ENCODE measurements at regions not wholly inside any gene's neighbourhood (a gene's known extent, or its start where the extent isn't known, plus 50 kb on each side); places are given as distances from the start of the nearest gene placed in this dataset.
A peak's percentile ranks its signal among the peaks of the same experiment; 100 is the strongest.
"Not testable (repeated sequence)": the region's sequence is repeated elsewhere in the genome, so short reads cannot be mapped to it uniquely, and the experiment has no call there.

DNA sequence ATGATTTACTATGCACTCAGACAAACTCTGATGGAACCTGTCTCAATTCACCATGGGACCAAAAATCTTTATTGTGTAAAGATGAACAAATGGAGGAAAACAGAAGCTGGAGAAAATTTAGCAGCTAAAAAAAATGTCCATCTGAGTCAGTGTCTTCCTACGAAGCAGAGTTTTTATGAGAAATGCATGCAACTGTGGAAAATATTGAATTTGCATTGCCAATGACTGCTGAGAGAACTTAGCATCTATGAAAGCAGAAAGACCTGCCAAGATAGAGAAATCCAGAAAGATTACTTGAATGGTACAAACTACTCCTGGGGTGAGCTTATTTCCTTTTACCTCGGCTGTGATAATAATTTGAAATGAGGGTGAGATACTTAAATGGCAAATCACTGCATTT is 289.7 kb upstream of the GCFC2 start:
- DNase-seq, result no peak

DNA sequence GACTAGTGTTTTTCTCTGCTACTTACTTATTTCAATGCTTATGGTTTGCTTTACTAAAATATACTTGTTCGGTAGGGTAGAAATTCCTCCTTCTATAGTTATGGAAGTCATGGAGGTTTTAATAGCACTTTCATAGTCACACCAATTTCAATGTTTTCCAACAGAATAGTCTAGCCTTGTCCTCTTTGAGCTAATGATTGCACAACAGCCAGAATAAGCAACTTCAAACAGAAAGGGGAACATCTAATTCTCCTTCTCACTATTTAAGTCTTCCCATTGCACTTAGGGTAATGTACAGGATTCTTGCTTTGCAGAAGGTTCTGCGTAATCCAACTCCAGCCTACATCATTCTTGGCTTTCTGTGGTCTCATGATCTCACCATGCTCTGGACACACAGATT is 287.7 kb upstream of the GCFC2 start:
- DNase-seq, result no peak

DNA sequence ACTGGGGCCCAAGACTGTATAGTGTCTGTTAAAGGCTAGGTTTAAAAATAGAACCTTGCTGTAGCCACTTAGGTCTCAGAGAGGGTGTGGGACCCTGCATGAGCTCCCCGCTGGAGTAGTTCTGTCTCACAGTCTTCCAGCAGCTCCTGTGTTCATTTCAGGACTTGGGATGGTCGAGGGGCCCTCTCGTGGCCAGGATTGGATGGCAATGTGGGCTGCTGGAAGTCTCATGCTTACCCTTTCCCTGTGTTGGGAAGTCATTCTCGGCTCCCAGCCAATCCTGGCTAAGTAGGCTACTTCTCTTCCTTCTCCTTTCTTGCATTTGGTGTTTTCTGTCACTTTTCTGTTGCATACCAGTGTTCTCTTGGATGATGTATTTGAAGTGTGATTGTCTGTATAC is 284.0 kb upstream of the GCFC2 start:
- no peak for DNase-seq

DNA sequence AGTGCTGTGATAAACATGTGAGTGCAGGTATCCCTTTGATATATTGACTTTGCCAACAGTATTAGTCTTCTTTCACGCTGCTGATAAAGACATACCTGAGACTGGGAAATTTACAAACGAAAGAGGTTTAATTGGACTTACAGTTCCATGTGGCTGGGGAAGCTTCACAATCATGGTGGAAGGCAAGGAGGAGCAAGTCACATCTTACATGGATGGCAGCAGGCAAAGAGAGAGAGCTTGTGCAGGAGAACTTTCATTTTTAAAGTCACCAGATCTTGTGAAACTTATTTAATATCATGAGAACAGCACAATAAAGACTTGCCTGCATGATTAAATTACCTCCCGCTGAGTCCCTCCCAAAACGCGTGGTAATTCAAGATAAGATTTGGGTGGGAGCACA is 277.9 kb upstream of the GCFC2 start:
- not testable (repeated sequence) for DNase-seq

DNA sequence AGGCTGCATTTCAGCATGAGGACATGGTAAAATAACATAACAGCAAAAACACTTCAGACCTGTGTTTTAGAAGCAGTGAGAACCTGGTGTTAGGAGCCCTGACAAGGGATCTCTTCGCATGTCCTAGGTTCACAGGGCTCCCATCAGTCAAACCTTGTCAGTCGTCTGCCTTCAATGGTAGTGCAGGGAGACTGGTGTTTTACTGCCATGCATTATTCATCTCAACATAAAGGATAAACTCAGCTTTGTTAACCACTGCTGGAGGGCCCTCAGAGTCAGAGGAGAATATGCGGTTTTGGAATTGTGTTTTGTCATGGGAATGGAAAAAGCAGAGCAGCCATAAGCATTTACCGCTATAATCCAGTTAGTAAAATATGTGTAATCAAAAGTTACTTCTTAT is 275.9 kb upstream of the GCFC2 start:
- no peak for DNase-seq

DNA sequence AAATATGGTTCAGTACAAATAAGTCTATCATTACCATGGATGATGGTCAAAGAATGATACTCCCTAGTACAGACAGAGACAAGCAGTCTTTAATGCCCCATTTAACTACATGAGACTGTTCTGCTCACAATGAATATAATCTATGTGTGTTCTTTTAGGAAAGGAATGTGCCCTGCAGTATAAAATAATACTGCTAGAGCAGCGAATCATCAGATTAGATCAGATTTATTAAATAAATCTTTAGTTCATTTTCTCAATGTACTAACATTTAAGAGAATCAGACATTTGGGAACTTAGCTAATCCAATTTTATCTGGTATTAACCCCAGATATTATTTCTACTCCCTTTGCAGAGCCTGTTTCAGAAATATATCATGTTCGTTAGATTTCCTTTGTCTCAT is 272.0 kb upstream of the GCFC2 start:
- peak; percentile 24 for DNase-seq

DNA sequence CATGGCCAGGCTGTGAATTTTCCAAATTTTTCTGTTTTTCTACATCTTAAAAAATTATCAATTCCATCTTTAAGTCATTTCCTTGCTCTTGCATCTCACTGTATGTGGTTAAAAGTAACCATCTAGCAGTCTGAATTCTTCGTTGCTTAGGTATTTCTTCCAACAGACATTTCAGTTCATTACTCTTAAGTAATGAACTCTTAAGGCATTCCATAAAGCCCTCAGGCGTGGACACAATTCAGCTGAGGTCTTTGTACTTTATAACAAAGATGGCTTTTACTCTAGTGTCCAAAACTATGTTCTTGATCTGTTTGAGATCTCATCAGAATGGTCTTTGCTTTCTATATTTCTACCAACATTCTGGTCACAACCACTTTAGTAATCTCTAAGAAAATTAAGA is 253.9 kb upstream of the GCFC2 start:
- DNase-seq, result no peak

DNA sequence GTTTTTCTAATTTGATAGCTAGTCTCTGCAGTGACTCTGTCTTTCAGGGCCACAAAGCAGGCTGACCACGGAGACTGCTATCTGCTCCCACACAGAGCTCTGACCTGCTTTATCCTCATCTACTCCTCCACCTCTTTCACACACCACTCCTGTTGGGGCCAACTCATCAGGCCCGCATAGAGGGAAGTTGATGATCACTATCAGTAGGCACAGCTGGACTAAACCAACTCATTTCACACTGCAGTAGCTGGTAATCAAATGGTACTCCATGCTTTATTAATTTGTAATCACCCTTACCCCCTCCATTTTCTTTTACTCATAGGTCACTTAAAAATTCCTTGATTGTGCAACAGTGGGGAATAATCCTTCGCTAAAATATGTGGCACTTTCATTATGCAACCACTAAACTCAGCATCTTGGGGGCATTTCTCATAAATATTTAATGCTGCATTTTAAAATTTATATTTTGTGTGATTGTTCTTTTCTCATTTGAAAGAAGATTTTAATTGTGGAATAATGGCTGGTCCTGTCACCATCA is 249.8 kb upstream of the GCFC2 start:
- no peak for DNase-seq

DNA sequence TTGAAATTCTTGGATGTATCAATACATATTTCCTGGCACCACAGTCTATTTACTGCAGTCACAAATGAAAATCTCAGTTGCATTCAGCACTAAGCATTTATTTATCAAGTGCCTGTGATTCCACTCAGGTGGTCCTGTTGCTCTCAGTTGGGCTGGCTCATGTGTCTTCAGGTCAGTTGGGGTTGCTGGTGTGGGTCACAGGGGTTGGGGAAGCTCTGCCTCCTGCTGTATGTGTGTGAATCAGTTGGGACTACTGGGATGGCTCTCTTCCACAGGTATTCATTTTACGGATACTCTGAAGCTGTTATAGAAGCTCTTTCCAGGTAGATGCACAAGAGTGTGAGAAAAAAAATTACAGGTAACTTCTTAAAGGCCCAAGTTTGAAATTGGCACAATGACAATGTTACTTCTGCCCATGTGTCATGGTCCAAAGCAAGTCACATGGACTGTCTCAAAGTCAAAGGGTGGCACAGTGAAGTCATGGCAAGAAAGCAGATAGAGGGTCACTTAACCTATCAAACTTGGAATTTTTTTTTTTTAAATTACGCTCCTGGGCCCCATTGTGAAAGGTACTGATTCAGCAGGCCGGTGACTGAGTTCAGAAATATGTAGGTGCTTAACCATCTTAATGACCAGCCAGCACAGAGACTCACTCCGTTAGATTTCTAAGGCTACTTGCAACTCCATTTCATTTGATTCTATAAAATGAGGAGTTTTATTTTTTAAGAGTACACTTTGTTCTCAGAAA is 249.2 kb upstream of the GCFC2 start:
- no peak for DNase-seq

DNA sequence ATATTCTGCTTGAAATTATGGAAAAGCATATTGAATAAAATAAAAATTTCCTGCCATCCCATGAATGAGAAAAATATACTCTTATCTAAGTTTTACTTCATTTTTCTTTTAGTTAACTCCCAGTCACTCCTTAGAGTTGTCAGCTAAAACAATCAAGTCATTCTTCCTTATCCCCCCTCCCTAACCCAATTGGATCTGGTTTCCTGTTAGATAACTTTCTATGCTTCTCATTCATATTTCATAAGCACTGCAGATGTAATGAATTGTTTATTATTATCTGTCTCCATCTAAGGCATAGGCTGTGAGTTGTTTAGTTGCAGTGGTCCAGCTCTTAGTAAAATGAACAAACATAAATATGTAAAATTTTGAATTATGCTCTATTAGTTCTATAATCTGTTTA is 244.0 kb upstream of the GCFC2 start:
- DNase-seq, result peak; percentile 5

DNA sequence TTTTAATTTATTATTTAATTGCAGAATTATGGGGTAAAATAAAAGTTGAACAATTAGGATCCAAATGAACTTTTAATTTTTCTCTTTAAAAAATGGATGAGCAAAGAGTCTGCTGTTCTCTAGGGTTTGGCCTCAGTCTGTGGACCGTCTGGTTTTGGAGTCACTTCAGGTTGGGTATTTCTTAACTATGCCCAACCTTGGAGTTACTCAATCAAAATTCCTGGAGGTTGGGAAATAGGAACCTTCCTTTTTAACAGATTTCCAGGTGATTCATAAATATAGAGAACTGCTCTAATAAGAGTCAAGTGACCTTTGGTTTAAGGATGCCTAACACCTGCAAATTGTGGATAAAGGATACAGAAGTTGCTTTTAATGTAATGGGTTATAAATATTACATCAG is 241.5 kb upstream of the GCFC2 start:
- no peak for DNase-seq

DNA sequence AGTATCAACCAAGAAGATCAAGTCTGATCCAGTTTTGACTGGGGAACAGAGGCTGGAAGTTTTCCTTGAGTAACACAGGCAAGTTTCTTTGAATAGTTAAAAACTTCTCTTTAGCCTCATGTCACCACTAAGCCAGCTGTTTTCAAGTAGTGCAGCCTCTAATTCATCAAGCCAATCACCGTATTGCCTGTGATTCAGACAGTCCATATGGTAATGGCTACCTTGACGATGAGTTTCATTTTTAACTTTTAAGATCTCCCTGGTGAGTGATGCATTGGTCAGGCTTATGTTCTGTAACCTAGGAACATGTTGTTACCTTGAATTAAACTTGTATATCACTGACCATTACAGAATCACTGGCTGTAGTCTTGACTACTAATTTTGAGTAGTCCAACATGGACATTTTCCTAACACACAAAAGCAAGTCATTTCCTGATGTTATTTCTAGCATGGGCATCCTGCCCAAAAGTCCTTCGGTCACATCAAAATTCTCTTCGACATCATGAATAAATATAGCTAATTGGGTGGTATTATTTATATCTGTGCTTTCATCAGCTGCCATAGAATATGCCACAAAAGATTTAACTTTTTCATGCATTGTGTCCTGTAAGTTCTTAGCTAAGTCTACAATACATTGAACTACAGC is 238.8 kb upstream of the GCFC2 start:
- peak; percentile 7 for DNase-seq

DNA sequence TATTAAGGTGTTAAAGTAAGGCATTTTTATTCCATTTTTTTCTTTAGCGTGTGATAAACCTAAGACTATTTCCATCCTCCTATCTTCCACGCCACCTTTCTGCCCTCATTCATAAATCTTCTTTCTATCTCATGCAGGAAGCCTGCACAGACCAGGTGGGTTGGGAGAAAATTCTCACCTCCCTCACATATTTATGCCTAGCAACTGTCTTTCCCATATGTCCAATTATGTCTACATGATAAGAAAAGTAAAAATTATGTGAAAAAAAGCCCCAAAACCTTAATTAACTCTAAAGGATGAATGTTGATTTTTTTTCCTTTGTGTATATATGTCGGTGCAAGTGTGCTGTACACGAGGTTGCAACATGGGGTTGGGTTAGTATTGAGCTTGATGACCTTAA is 225.6 kb upstream of the GCFC2 start:
- no peak for DNase-seq

DNA sequence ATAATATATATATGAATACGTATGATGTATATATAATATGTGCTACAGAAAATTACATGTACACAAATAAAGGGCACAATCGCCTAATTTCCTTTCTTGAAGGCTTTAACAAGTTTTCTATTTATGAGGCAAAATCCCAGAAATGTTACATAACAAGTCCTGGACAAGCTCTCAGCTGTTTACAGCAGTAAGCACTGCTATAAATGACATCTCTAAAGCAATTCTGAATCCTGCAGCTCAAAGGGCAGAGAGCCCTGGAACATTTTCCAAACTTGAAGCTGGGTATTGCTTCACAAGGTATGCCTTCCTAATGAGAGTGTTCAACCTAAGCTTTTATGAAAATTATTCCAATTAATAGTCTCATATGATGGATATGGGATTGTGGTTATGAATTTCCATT is 222.3 kb upstream of the GCFC2 start:
- no peak for DNase-seq

DNA sequence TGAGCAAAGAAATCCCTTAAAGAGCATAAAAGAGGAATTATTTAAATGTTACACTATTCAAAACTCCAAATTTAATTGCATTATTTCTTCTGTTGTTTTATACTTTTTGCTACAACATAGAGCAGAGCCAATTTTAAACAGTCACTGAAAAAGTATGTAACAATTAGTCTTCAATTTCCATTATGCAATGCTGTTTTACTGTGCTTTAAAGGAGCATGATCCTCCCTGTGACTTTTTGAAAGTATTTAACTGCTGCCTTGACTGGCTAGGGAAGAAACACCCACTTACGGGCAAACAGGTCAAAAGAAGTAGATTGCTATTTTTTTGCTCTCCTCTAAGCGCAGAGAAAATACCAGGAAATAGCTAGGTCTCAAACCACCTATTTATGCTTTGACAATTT is 217.4 kb upstream of the GCFC2 start:
- peak; percentile 3 for DNase-seq

DNA sequence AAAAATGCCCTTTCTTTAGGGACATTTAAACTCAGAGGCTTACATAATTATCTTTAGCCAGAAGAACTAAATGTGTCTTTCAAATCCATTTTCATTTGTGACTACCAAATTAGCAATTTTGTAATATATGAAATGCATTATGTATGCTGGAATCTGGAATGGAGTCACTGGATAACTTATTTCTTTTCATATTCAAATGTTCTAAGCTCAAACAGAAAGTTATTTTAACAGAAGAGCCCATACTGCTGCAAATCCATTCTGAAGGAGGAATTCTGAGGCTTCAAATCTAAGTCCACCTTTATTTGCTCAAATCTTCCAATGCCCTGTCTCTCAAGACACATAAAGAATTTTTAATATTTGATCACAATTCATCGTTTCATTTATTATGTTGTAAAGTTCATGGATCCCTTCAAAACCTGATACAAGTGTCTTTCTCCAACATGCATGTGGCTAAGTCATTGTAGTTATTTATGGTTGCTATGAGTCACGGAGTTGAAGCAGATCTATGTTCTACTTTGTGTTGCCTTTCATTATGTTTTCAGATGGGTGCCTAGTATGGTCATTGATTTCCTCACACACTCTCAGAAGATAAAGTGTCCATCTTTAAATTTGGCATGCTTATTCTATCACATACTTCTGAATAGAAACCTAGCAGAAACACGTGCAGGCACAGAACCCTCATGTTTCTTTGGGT is 214.8 kb upstream of the GCFC2 start:
- DNase-seq, result no peak

DNA sequence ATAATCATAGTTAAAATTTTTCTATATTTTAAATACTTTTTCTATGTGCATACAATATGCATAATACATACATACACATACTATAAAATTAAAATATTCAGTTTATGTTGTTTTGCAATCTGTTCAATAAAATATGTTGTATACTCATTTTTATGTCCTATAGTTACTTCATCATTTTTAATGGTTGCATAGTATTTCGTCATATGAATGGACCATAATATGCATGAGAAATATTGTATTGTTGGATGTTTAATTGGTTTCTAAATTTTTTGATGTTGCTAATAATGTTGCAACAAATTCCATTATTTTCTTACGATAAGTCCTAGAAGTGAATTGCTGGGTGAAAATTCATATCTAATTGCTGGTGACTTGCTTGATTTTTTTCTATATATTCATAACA is 211.5 kb upstream of the GCFC2 start:
- no peak for DNase-seq

DNA sequence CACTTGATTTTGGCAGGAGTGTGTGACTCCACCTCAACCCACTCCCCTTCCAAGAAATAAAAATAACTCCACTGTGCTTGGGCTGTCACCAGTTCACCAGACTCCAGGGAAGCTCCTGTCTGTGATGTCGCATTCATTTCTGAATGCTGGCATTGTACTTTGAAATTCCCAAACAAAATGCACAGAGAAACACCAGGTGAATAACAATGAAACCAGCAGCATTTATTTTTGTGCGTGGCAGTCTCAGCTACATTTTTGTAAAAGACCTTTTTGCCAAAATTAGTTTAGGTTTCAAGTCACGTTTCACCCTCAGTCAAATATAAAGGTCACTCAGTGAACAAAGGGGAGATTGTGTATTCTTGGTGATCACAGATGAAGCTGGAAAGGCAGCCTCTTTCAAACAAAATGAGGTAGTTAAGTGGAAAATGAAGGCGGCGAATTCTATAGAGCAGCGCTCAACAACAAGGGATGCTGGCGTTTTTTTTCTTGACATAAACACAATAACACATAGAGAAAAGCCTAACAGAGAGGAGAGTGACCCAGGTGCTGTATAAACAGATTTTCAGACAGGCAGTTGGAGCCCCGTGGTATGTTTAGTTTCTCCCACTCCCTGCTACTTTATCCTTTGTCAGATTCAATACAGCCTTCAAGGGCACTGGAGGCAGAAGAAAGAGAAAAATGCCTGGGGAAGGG is 210.3 kb upstream of the GCFC2 start:
- peak; percentile 5 for DNase-seq

DNA sequence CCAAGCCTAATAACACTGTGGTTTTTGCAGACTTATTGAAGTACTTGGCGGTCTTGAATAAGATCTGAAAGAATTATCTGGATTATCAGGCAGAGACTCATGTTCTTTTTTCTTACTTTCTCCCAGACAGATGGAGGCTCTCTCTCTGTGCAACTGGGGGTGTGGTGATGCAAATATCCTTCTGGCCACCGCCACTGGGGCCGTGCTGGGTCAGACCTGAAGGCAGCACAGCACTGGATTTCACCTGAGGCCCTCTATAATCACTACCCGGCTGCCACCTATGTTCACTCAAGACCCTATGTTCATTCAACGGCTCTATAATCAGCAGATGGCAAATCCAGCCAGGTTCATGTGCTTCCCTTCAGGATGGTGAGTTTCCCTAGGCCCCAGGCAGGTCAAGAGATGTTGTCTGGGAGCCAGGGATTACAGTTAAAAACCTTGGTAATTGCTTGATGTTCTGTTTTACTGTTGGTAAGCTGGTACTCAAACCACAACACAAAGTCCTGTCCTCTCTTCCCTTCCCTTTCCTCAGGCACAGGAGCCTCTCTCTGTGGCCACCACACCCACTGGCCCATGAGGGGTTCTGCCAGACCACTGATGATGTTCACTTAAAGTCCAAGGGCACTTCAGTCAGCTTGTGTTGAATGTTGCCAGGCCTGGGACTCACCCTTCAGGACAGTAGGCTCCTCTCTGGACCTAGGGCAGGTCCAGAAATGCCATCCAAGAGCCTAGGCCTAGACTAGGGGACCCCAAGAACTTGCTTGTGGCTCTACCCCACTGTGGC is 205.3 kb upstream of the GCFC2 start:
- no peak for DNase-seq

DNA sequence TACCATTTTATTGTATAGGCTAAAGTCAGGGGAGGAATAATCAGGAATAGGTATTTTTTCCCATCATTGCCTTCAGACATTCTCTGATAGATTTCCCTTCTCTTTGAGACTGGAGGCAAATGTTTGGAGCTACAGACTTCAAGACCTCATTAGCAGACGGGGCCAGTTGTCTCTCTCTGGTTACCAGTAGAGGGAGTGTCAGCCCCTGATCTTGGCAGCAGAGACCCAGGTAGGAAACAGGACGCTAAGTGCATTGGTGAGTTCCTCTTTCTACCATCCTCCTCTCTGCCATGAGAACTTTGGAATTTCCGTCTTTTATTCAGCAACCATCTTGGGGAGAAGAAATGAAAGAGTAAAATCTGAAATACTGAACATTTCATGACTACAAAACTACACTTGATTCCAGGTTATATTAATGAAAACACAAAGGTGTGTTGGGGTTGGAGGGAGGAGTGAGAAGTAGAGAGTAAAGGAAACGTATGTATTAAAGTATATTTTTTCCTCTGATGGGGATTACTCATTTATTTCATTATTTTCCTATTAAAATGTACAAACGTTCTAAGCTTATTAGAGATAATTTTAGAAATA is 186.2 kb upstream of the GCFC2 start:
- DNase-seq, result peak; percentile 45

DNA sequence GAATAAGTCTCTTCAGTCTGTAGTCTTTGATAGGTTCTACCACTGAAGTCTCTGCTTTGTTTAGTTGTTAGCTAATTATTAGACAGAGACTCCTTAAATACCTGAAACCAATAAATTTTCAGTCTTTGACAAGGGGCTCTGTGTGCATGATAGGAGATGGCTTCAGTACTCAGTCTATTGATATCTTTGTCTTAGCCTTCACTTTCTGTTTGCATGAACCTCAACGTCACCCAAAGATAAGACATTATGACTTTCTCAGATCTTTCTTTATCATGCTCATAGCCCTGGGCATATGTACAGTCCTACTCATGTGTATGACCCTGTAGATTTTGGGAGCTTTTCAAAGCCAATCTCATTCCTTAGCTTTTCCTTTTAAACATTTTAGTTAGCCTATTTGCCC is 183.5 kb upstream of the GCFC2 start:
- DNase-seq, result no peak

DNA sequence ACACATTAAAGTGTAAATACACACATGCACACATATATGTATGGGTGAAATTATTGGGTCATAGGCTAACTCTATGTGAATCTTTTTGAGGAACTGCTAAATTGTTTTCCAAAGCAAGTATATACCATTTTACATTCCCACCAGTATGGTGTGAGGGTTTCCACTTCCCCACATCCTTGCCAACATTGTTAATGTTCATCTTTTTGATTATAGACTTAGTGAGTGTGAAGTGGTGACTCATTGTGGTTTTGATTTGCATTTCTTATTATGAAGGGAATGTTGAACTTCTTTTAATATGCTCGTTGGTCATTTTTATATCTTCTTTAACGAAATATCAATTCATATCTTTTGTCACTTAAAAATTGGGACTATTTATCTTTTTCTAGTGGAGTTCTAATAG is 181.8 kb upstream of the GCFC2 start:
- DNase-seq, result no peak
